NCI-H1417 treated with DMSO at 0.1 percent for 48 hours (cell line): ENCODE measurements at regions not wholly inside any gene's neighbourhood (a gene's known extent, or its start where the extent isn't known, plus 50 kb on each side); places are given as distances from the start of the nearest gene placed in this dataset.

ENCODE experiments used
- DNase-seq: peaks from one replicate; lab custom pipeline; 2025; lab: John Stamatoyannopoulos, UW

- DNase-seq, result no peak
Measured at GRCh38 chr2:2641541-2642410, 310.7 kb upstream of the MYT1L start.

- no peak for DNase-seq
Measured at GRCh38 chr2:2640818-2641217, 309.7 kb upstream of the MYT1L start.

- no peak for DNase-seq
Measured at GRCh38 chr2:2640371-2640770, 309.3 kb upstream of the MYT1L start.

DNA sequence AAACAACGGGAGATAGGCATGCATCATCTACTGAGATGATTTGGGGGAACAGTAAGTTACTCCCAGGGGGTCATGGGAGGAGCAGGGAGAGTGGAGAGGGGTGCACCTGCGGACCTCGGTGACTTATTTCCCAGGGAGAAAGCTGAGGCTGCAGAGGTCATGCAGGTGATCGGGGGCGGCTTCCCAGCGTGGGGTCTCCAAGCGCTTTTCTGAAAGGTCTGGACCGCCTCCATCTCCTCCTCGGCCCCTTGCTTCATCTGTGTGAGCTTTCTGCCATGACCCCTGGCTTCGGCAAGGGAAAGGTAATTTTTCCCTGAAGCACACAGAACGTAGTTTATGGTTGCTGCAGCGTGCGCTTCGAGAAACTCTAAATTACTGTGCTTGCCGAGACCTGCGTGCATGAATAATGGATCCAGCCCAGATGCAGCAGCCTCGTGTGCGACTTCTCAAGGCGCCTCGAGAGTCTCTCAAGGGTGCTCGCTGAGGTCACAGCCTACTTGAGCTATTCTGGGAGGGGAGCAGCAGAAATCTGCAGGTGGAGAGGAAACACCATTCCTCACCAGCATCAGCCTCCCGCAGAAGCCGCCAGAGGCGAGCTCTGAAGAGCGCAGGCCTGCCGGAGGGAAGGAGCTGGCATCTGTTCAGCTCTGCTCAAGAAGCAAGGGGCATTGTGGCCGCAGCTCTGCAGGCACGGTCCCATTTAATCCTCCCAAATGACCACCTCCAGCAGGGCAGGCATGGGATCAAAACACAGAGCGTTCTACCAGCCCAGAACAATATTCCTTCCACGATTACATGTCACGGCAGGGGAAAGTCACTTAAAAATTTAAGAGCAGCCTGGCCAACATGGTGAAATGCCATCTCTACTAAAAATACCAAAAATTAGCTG is 308.4 kb upstream of the MYT1L start:
- DNase-seq, result no peak

- no peak for DNase-seq
Measured at GRCh38 chr2:2638547-2639220, 307.6 kb upstream of the MYT1L start.

DNA sequence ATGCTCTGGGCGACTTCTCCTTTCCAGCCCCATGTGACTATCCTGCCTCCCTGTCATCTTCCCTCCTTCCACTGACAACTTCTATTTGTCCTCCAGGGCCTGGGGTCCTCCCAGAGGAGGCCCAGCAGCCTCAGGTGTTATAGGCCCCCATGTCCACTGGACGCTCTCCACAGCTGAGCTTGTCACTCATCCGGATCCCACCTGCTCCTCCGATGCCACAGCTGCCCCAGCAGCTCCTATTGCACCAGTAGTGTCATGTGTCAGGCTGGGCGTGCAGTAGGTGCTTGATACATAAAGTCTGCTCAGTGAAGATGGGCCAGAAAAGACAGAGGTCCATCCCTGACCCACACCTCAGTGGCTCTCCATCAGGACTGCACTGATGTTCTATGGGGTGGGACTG is 305.7 kb upstream of the MYT1L start:
- DNase-seq, result no peak

DNA sequence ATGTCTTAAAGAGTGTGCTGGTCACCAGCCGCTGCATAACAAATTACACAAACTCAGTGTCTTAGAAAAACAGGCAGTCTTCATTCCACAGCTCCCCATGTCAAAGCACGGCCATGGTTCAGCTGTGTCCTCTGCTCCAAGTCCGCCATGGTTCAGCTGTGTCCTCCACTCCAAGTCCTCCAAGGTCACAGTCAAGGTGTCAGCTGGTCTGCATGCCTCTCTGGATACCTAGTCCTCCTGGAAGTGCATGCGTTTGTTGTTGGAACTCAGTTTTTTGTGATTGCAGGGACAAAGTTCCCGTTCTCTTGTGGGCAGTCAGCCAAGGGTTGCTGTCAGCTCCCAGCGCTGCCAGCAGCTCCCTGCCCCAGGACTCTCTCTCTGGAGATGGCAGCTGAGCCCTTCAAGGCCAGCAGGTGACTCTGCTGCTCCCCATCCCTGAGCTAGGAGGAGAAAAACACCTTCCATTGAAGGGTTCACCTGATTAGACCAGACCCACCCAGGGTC is 304.0 kb upstream of the MYT1L start:
- DNase-seq, result no peak

DNA sequence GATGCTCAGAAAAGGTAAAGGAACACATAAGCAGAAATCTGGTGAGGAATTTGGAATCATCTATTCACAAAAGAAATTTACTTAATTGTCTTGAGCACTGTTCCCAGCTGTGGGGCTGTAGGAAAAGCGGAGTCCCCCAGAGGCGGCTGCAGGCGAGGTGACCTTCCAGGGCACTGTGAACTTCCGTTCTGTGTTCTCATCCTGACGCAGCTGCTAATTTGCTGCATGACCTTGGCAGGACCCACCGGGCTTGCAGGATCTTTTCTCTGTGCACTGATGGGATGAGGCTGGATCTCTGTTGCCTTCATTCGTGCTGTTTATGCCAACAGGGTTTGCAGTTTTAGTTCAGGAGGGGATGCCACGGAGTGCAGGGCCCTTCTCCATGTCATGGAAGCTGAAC is 301.9 kb upstream of the MYT1L start:
- DNase-seq, result no peak

DNA sequence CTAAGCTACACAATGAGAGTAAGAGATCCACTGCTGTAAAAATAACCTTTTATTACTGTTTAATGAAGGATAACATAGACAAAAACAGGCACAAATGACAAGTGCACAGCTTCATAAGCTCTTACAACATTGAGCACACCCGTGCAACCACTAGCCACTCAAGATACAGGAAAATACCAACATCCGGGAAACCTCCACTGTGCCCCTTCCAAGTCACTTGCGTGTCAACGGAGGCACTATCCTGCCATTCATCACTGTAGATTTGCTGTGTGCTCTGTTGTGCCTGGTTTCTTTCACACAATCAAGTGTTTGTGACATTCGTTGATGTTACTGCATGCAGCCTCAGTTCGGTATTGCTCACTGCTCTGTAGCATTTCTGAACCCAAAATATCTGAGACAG is 292.9 kb upstream of the MYT1L start:
- no peak for DNase-seq

- no peak for DNase-seq
Measured at GRCh38 chr2:2621855-2622254, 290.8 kb upstream of the MYT1L start.

- DNase-seq, result no peak
Measured at GRCh38 chr2:2620604-2621003, 289.5 kb upstream of the MYT1L start.

GRCh38 chr2:2619995-2620394 is 288.9 kb upstream of the MYT1L start:
- no peak for DNase-seq

GRCh38 chr2:2614452-2614851 is 283.4 kb upstream of the MYT1L start:
- DNase-seq, result no peak

DNA sequence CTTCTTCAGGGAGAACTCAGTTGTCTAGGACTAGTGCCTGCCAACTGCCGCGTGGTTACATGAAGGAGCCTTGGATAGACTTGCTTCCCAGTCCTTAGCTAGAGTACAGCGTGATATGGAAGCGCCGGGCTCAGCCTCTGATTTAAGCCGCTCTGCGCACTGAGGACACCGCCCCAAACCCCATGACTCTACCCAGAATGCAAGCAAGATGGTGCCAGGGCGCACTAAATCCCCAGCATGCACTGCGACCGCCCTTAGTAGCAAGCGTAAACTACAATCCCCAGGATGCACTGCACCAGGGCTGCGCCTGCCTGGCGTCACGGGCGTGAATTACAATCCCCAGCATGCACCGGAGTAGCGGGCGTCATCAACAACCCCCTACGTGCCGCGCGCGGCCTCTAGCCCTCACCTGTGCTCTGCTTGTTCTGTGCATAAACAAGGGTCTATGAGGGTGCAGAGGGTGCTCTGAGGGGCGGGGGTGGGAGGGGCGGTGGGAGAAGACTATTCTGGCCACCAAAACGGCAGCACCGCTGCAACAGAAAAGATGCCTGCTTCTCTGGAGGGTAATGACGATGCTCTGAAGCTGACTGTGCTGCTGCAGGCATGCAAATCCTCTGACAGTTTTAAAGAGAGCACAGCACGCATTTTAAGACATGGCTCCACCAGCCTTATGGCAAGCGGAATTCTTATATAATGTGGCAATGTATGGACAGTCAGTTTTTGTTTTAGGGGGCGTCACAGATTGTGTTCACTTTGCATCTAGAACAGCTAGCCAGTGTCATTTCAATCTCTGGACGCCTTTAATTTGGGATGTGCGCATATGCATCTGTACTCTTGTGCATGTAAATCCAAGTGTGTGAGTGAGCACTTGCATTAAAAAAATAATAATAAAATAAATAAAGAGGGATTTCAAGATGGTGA is 282.5 kb upstream of the MYT1L start:
- peak; percentile 70 for DNase-seq

GRCh38 chr2:2610751-2611150 is 279.7 kb upstream of the MYT1L start:
- DNase-seq, result no peak

DNA sequence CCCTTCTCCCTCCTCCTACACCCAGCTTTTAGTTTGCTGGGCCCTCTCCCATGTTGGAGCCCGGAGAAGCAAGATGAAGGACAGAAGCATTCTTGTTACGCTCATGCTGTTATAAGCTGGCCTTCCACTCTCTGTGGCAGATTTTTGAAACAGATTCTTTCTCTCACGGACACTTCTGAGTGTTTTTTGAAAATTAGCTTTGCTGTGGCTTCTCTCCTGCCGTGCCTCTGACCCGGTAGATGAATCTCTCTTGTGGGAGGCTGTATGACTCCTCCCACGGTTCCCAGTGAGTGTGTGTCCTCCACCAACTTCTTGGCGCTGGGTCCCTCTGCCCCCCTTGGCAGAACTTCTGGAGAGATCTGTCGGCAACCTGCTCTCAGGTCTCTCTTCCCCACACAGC is 269.3 kb upstream of the MYT1L start:
- no peak for DNase-seq

- DNase-seq, result no peak
Measured at GRCh38 chr2:2599441-2599840, 268.4 kb upstream of the MYT1L start.

DNA sequence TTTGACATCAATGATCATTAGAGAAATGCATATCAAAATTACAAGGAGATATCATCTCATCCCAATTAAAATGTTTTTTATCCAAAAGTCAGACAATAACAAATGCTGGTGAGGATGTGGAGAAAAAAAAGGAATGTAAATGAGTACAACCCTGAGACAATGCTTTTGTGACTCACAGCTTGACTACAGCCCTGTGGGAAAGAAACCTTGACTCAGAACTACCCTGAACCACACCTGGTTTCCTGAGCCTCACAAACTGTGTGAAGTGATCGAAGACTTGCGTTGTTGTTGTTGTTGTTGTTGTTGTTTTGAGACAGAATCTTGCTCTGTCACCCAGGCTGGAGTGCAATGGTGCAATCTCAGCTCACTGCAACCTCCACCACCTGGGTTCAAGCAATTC is 266.6 kb upstream of the MYT1L start:
- no peak for DNase-seq

DNA sequence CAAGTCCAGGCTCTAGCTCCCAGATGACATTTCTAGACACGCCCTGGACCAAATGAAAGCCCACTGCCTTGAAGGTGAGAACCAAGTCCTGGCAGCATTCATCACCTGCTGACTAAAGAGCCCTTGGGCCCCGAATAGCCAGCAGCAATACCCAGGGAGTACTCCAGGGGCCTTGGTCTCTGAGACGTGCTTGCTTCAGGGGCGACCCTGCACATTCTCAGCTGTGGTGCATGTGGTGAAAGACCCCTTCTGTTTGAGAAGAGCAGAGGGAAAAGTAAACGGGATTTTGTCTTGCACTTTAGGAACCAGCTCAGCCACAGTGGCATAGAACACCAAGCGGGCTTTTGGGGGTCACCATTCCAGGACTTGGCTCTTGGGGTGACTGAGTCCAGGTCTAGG is 260.5 kb upstream of the MYT1L start:
- DNase-seq, result no peak

DNA sequence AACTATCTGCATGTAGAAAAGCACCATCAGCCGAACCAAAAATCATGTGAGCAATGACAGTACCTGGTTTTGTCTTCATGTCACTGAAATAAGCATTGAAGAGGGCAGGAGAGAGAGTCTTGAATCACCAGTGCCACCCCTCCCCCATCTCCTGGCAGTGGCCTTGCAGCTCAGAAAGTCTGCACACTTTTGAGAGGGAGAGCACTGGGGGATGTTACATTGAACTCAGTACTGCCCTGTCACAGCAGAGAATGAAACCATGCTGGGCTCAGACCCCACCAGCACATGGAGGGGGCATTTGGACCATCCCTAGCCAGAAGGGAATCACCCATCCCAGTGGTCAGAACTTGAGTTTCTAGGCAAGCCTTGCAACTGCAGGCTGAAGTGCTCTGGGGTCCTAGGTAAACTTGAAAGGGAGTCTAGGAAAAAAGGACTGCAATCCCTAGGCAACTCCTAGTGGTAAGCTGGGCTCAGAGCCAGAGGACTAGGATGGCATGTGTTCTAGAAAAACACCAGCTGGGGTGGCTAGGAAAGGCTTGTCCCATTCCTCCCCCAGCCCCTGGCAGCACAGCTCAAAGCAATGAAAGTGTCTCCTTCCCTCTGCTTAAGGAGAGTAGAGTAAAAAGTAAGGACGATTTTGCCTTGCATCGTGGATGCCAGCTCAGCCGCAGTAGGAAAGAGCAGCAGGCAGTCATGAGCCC is 259.9 kb upstream of the MYT1L start:
- DNase-seq, result no peak

DNA sequence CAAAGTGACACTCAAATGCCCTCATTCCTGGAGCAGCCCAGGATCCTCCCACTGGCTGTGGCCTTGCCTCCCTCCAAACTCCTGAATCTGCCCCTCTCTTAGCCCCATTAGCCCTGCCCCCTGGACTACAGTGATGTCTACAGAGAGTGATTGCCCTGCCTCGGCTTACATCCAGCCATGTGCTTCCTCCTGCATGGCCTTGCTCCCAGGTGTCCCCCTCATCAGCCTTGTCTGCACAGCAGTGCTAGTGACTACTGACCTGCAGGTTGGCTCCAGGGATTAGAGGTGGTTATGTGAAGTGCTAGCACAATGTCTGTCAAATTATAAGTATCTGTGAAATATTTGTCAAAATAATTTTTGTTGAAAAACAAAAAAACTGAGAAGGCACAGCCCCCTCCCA is 259.1 kb upstream of the MYT1L start:
- DNase-seq, result no peak
